ENCODE measurements at regions not wholly inside any gene's neighbourhood (a gene's known extent, or its start where the extent isn't known, plus 50 kb on each side); places are given as distances from the start of the nearest gene placed in this dataset.

DNA sequence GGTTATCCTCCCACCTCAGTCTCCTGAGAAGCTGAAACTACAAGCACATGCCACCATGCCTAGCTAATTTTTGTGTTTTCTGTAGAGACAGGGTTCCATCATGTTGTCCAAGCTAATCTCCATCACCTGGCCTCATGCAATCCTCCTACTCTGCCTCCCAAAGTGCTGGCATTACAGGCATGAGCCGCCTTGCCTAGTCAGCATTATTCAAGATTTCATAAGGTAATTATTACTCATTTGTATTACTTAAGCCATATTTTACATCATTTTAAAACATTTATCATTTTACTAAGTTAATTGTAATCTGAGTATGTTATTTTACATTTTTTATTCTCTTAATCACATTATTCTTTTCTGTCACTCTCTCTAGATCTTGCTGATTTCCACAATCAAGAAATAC lies 1575.6 kb downstream of the NCAM2 start:
- TF ChIP-seq SP1 (IDR thresholded peaks at IDR 0.05): no peak
- TF ChIP-seq LEF1 (IDR thresholded peaks at IDR 0.05; ENCODE audit: borderline replicate concordance): no peak
- TF ChIP-seq BHLHE40 (IDR thresholded peaks at IDR 0.05; ENCODE audit: borderline replicate concordance): no peak
